ENCODE measurements at regions not wholly inside any gene's neighbourhood (a gene's known extent, or its start where the extent isn't known, plus 50 kb on each side); places are given as distances from the start of the nearest gene placed in this dataset.
A peak's percentile ranks its signal among the peaks of the same experiment; 100 is the strongest.

DNA sequence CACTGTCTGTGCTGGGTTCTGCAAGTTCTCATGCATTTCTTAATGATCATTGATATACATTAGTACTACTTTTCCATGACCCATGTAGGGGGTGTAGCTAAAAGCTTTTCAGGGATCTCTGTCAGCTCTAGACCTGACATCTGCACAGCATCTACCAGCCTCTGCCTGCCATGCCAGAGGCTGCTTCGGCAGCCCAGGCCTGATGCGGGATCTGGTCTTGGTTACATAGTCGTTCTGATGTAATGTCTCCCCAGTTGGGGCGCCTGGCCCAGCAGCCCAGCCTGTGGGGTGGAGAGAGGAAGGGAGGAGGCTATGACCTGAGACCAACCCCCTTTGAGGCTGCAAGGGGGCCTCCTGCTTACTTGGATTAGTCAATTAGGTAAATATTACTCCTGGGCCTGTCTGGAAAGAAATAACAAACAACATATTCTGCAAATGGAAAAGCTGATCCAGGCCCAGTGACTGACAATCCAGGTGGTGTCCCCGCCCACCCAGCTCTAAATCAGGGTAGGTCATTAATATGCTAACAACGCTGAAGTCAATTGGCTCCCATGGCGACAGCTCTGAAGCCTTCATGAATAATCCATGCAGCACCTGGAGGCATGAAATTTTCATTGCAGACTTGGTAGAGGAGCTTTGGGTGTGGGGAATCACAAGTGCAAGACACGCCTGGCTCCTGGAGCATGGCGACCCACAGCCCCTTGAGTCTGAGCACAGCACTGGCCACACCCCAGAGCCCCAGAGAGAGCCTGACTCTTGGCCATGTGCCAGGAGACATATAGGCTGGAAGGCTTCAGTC lies 575.3 kb downstream of the CMPK2 start:
- H3T11ph ChIP-seq (ENCODE audit: low read length): no peak overlapping the region
- no peak overlapping the region for H3K4me2 ChIP-seq (ENCODE audit: insufficient read depth, insufficient read length, low read length)
- no peak overlapping the region for H3K9ac ChIP-seq (ENCODE audit: extremely low read depth, insufficient read length, low read length)
- H3K4me3 Mint-ChIP-seq: no peak overlapping the region
- TF ChIP-seq, protein P1, sequence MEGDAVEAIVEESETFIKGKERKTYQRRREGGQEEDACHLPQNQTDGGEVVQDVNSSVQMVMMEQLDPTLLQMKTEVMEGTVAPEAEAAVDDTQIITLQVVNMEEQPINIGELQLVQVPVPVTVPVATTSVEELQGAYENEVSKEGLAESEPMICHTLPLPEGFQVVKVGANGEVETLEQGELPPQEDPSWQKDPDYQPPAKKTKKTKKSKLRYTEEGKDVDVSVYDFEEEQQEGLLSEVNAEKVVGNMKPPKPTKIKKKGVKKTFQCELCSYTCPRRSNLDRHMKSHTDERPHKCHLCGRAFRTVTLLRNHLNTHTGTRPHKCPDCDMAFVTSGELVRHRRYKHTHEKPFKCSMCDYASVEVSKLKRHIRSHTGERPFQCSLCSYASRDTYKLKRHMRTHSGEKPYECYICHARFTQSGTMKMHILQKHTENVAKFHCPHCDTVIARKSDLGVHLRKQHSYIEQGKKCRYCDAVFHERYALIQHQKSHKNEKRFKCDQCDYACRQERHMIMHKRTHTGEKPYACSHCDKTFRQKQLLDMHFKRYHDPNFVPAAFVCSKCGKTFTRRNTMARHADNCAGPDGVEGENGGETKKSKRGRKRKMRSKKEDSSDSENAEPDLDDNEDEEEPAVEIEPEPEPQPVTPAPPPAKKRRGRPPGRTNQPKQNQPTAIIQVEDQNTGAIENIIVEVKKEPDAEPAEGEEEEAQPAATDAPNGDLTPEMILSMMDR (conservative IDR thresholded peaks at IDR 0.05): no peak
- no peaks in the 10 kb centered on the region for H4K20me1 ChIP-seq (ENCODE audit: control insufficient read depth, insufficient read depth, insufficient read length)
- H2BK15ac ChIP-seq (ENCODE audit: low read depth, low read length): no peak overlapping the region
- no peaks in the 10 kb centered on the region for H3K27me3 ChIP-seq (ENCODE audit: insufficient read depth, low read length)
- no peaks in the 10 kb centered on the region for H3K27me3 Mint-ChIP-seq (ENCODE audit: low read depth)
- H3K4ac ChIP-seq (ENCODE audit: low read depth, low read length): no peak overlapping the region
- DNase-seq: no peak
- no peak overlapping the region for H3K18ac ChIP-seq (ENCODE audit: insufficient read length, low read depth, low read length)
- no peak overlapping the region for H3K27ac ChIP-seq (ENCODE audit: insufficient read length, low read depth, low read length)
- no peak overlapping the region for H2BK120ac ChIP-seq (ENCODE audit: low read depth, low read length, poor library complexity, severe bottlenecking)
- peak overlapping the region in 1 of 3 experiments; percentile 74; a peak in 1 of 7 replicates for H3K27ac Mint-ChIP-seq
- H4K5ac ChIP-seq (ENCODE audit: insufficient read length, low read depth, low read length): no peak overlapping the region
- H2AFZ ChIP-seq (ENCODE audit: low read length): no peak overlapping the region
- WGBS (ENCODE audit: extremely low coverage, insufficient read length, low lambda C conversion rate): no CpG with 5 or more reads among the region's 9 CpGs
- H3K23me2 ChIP-seq (ENCODE audit: insufficient read length, low read depth, low read length, poor library complexity, severe bottlenecking): no peaks in the 10 kb centered on the region
- no peak overlapping the region for H3K23ac ChIP-seq (ENCODE audit: insufficient read length, low read depth, low read length)
- H3K4me1 Mint-ChIP-seq: peaks cover 8 to 10% of the 10 kb centered on the region in 2 experiments
- H3K79me1 ChIP-seq (ENCODE audit: insufficient read depth, low read depth, low read length, poor library complexity, severe bottlenecking): no peaks in the 10 kb centered on the region
- H4K91ac ChIP-seq (ENCODE audit: insufficient read length, low read depth, low read length): no peak overlapping the region
- no peaks in the 10 kb centered on the region for H3K79me2 ChIP-seq (ENCODE audit: insufficient read depth, low read length)
- no peak overlapping the region for H3K14ac ChIP-seq (ENCODE audit: insufficient read depth, low read length)
- H3K36me3 Mint-ChIP-seq (ENCODE audit: insufficient read depth in 1 of 3, low read depth in 3 of 3): peaks cover 13 to 34% (median 20%) of the 10 kb centered on the region in 3 experiments
- no peak overlapping the region for H2BK12ac ChIP-seq (ENCODE audit: insufficient read length, low read depth, low read length)
- H3K9me3 Mint-ChIP-seq: peaks cover 25 to 40% of the 10 kb centered on the region in 2 experiments
- no peak overlapping the region for H2BK5ac ChIP-seq (ENCODE audit: insufficient read length, low read length)
- no peak overlapping the region for H2BK20ac ChIP-seq (ENCODE audit: low read depth, low read length, poor library complexity, severe bottlenecking)
- no peak overlapping the region for H3K56ac ChIP-seq (ENCODE audit: insufficient read length, low read depth, low read length)
- H3K9me3 ChIP-seq (ENCODE audit: control insufficient read depth, low read depth, low read length): no peaks in the 10 kb centered on the region
- H3K4me1 ChIP-seq (ENCODE audit: insufficient read depth, low read length): no peaks in the 10 kb centered on the region
- no peak overlapping the region for H2AK5ac ChIP-seq (ENCODE audit: insufficient read length, low read length)
- no peak overlapping the region for H4K8ac ChIP-seq (replicated peaks; ENCODE audit: insufficient read length, low read depth, low read length)

Measured in H9 (cell line).